HEK293 (cell line): ENCODE measurements at regions not wholly inside any gene's neighbourhood (a gene's known extent, or its start where the extent isn't known, plus 50 kb on each side); places are given as distances from the start of the nearest gene placed in this dataset.

ENCODE experiments used
- CTCF ChIA-PET: fragments of 350-600 bp; formaldehyde crosslinking; extraction: SDS; loops from one replicate; lab custom pipeline; 2021; ENCODE audit warnings: antibody characterized with exemption; lab: Yijun Ruan, JAX
- POLR2A ChIA-PET: fragments of 300-600 bp; formaldehyde crosslinking; extraction: SDS; loops from one replicate; lab custom pipeline; 2020; ENCODE audit warnings: antibody characterized with exemption, inconsistent platforms; lab: Yijun Ruan, JAX
- H3K27ac ChIP-seq: fragments of 200-500 bp; sonication (Bioruptor generic); 2 replicates; pipeline ENCODE4 v1.5.1; 2014; ENCODE audit warnings: low read depth, low read length, control low read depth, inconsistent platforms; ENCODE audit errors: extremely low read depth
- H3K36me3 ChIP-seq, 2 experiments: fragments of 200-500 bp in 1 of 2; sonication (Bioruptor generic) in 1 of 2; 1 replicate in 1 of 2; 2 replicates in 1 of 2; pipeline ENCODE4 v1.5.1; 2014 to 2017; ENCODE audit warnings: inconsistent platforms in 2 of 2, low read length in 2 of 2; ENCODE audit not compliant: control insufficient read depth in 2 of 2, insufficient read depth in 1 of 2
- H3K4me1 ChIP-seq: fragments of 200-500 bp; sonication (Bioruptor generic); 2 replicates; pipeline ENCODE4 v1.5.1; 2014; ENCODE audit warnings: mild to moderate bottlenecking, low read length, inconsistent platforms; ENCODE audit not compliant: control insufficient read depth, insufficient read depth
- H3K4me3 ChIP-seq: 2 replicates; pipeline ENCODE4 v1.5.1; 2011; ENCODE audit warnings: low read depth, mild to moderate bottlenecking, control low read depth, low read length, moderate library complexity
- H3K9me3 ChIP-seq: fragments of 200-500 bp; sonication (Bioruptor generic); 2 replicates; pipeline ENCODE4 v1.5.1; 2014; ENCODE audit warnings: low read depth, low read length, inconsistent platforms; ENCODE audit not compliant: control insufficient read depth, insufficient read depth
- GLI2 ChIP-seq: fragments of 450-650 bp; formaldehyde crosslinking; IDR thresholded peaks from 2 replicates; pipeline ENCODE4; 2017; ENCODE audit warnings: missing biosample characterization, missing genetic modification characterization, low read depth, borderline replicate concordance
- GLI4 ChIP-seq: fragments of 450-650 bp; formaldehyde crosslinking; IDR thresholded peaks from 2 replicates; pipeline ENCODE4 v1.5.1; 2016; ENCODE audit warnings: missing biosample characterization, missing genetic modification characterization
- HOXC10 ChIP-seq: sonication (generic); formaldehyde crosslinking; IDR thresholded peaks from 2 replicates; pipeline ENCODE4 v1.8.1; 2023; ENCODE audit warnings: mild to moderate bottlenecking, missing genetic modification reagents
- HOXD13 ChIP-seq: sonication (generic); formaldehyde crosslinking; IDR thresholded peaks from 2 replicates; pipeline ENCODE4 v1.8.0; 2022; ENCODE audit warnings: missing genetic modification reagents, borderline replicate concordance
- OSR2 ChIP-seq: fragments of 450-650 bp; formaldehyde crosslinking; IDR thresholded peaks from 2 replicates; pipeline ENCODE4 v1.5.1; 2016; ENCODE audit warnings: missing biosample characterization, missing genetic modification characterization
- SCRT1 ChIP-seq: fragments of 450-650 bp; formaldehyde crosslinking; IDR thresholded peaks from 2 replicates; pipeline ENCODE4 v1.5.1; 2016; ENCODE audit warnings: missing biosample characterization, missing genetic modification characterization, borderline replicate concordance
- SP2 ChIP-seq: fragments of 450-650 bp; formaldehyde crosslinking; IDR thresholded peaks from 2 replicates; pipeline ENCODE4 v1.5.1; 2016; ENCODE audit warnings: missing biosample characterization, missing genetic modification characterization
- SP7 ChIP-seq: fragments of 450-650 bp; formaldehyde crosslinking; IDR thresholded peaks from 2 replicates; pipeline ENCODE4 v1.5.1; 2016; ENCODE audit warnings: missing biosample characterization, missing genetic modification characterization
- ZBTB17 ChIP-seq: fragments of 450-650 bp; formaldehyde crosslinking; IDR thresholded peaks from 2 replicates; pipeline ENCODE4 v1.5.1; 2016; ENCODE audit warnings: missing biosample characterization, missing genetic modification characterization
- ZBTB20 ChIP-seq: fragments of 450-650 bp; formaldehyde crosslinking; IDR thresholded peaks from 2 replicates; pipeline ENCODE4 v1.5.1; 2016; ENCODE audit warnings: missing biosample characterization, missing genetic modification characterization
- ZFHX2 ChIP-seq: fragments of 450-650 bp; formaldehyde crosslinking; conservative IDR thresholded peaks from 2 replicates; pipeline ENCODE4 v1.5.1; 2016; ENCODE audit warnings: missing biosample characterization, missing genetic modification characterization
- ZFP69B ChIP-seq: fragments of 450-650 bp; formaldehyde crosslinking; IDR thresholded peaks from 2 replicates; pipeline ENCODE4 v1.5.1; 2016; ENCODE audit warnings: missing biosample characterization, missing genetic modification characterization
- ZNF121 ChIP-seq: fragments of 450-650 bp; formaldehyde crosslinking; IDR thresholded peaks from 2 replicates; pipeline ENCODE4 v1.5.1; 2016; ENCODE audit warnings: missing biosample characterization, missing genetic modification characterization
- ZNF311 ChIP-seq: fragments of 450-650 bp; formaldehyde crosslinking; IDR thresholded peaks from 2 replicates; pipeline ENCODE4 v1.5.1; 2017; ENCODE audit warnings: missing biosample characterization, missing genetic modification characterization, borderline replicate concordance
- ZNF423 ChIP-seq: fragments of 450-650 bp; formaldehyde crosslinking; IDR thresholded peaks from 2 replicates; pipeline ENCODE4 v1.5.1; 2016; ENCODE audit warnings: missing biosample characterization, missing genetic modification characterization
- ZNF501 ChIP-seq: fragments of 450-650 bp; formaldehyde crosslinking; IDR thresholded peaks from 2 replicates; pipeline ENCODE4 v1.5.1; 2016; ENCODE audit warnings: missing biosample characterization, missing genetic modification characterization
- ZNF521 ChIP-seq: fragments of 450-650 bp; formaldehyde crosslinking; IDR thresholded peaks from 2 replicates; pipeline ENCODE4 v1.5.1; 2017; ENCODE audit warnings: missing biosample characterization, mild to moderate bottlenecking, missing genetic modification characterization
- ZNF530 ChIP-seq: fragments of 450-650 bp; formaldehyde crosslinking; IDR thresholded peaks from 2 replicates; pipeline ENCODE4 v1.5.1; 2016; ENCODE audit warnings: low read depth, missing biosample characterization, missing genetic modification characterization
- ZNF558 ChIP-seq: fragments of 450-650 bp; formaldehyde crosslinking; IDR thresholded peaks from 2 replicates; pipeline ENCODE4 v1.5.1; 2016; ENCODE audit warnings: missing biosample characterization, missing genetic modification characterization
- ZNF629 ChIP-seq: fragments of 450-650 bp; formaldehyde crosslinking; IDR thresholded peaks from 2 replicates; pipeline ENCODE4 v1.5.1; 2017; ENCODE audit warnings: missing biosample characterization, missing genetic modification characterization
- ZNF660 ChIP-seq: fragments of 450-650 bp; IDR thresholded peaks from 2 replicates; pipeline ENCODE4 v1.5.1; 2018; ENCODE audit warnings: missing biosample characterization, mild to moderate bottlenecking, missing genetic modification characterization
- ZNF670 ChIP-seq: fragments of 450-650 bp; formaldehyde crosslinking; IDR thresholded peaks from 2 replicates; pipeline ENCODE4 v1.5.1; 2016; ENCODE audit warnings: missing biosample characterization, missing genetic modification characterization, low read depth
- ZNF76 ChIP-seq: fragments of 450-650 bp; formaldehyde crosslinking; IDR thresholded peaks from 2 replicates; pipeline ENCODE4; 2016; ENCODE audit warnings: low read depth, missing biosample characterization, missing genetic modification characterization, borderline replicate concordance
- ZXDB ChIP-seq: fragments of 450-650 bp; formaldehyde crosslinking; IDR thresholded peaks from 2 replicates; pipeline ENCODE4 v1.5.1; 2016; ENCODE audit warnings: missing biosample characterization, missing genetic modification characterization
- TF ChIP-seq, protein P1 (sequence below): IDR thresholded peaks from 2 replicates; pipeline ENCODE4 v1.6.1; 2011; ENCODE audit warnings: mild to moderate bottlenecking, low read depth, low read length, borderline replicate concordance

DNA sequence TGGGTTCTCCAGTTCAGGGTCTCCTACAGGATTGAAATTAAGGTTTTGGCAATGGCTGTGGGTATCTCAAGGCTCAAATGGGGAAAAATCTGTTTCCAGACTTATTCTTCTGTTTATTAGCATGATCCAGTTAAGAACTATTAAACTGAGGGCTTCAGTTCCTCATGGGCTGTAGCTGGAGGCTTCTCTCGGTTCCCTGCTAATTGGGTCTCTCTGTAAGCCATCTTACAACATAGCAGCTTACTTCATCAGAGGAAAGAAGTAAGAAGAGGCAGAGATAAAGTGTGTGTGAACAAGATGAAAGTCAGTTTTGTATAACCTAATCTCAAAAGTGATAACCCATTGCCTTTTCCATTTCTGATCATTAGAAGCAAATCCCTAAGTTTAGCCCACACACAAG, 391.9 kb downstream of the PSAT1 start:
- CTCF ChIA-PET, result interaction anchor here (0.6 kb wide), 1 partner anchor 132 kb away, joined by 3 read pairs; no protein-coding TSS in a partner anchor
- no peaks in the 10 kb centered on the region for H3K9me3 ChIP-seq
- TF ChIP-seq SP7 (tag by site-specific recombination) (no peak), ZNF311 (tag by site-specific recombination) (no peak)
- TF ChIP-seq, all 188 proteins: peak for 0
- H3K36me3 ChIP-seq, result no peaks in the 10 kb centered on the region
- POLR2A ChIA-PET, result no interaction called here
- no peak overlapping the region for H3K27ac ChIP-seq
- no peaks in the 10 kb centered on the region for H3K4me1 ChIP-seq
- H3K4me3 ChIP-seq, result no peak overlapping the region

DNA sequence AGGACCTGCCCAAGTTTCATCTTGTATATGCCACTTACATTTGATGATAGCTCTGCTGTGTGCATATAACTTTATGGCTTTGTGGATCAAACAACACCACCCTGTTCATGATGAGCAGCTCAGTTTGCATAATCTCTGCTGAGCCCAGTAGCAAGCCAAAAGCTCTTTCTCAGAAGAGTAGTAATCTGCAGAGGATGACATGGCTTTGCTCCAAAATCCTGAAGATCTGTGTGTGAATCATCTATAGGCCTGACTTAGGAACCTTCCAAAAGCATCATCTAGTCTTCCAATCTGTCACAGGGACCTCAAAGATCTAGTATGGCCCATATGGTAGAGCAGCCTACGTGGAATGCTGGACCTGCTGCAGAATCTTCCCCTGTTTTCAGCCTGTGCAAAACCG, 394.6 kb downstream of the PSAT1 start:
- no peaks in the 10 kb centered on the region for H3K36me3 ChIP-seq
- TF ChIP-seq SP2 (tag by site-specific recombination) (no peak), ZBTB20 (no peak), GLI2 (tag by site-specific recombination) (no peak), HOXC10 (no peak), ZNF660 (no peak), OSR2 (tag by site-specific recombination) (no peak), ZNF629 (tag by site-specific recombination) (no peak), ZNF121 (no peak)
- TF ChIP-seq, protein P1, sequence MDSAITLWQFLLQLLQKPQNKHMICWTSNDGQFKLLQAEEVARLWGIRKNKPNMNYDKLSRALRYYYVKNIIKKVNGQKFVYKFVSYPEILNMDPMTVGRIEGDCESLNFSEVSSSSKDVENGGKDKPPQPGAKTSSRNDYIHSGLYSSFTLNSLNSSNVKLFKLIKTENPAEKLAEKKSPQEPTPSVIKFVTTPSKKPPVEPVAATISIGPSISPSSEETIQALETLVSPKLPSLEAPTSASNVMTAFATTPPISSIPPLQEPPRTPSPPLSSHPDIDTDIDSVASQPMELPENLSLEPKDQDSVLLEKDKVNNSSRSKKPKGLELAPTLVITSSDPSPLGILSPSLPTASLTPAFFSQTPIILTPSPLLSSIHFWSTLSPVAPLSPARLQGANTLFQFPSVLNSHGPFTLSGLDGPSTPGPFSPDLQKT, result no peak
- no peaks in the 10 kb centered on the region for H3K4me1 ChIP-seq
- POLR2A ChIA-PET, result interaction anchor here (0.7 kb wide), 1 partner anchor 101 kb away, joined by 10 read pairs; no protein-coding TSS in a partner anchor
- CTCF ChIA-PET, result no interaction called here
- H3K4me3 ChIP-seq, result no peak overlapping the region
- no peaks in the 10 kb centered on the region for H3K9me3 ChIP-seq
- no peak overlapping the region for H3K27ac ChIP-seq

DNA sequence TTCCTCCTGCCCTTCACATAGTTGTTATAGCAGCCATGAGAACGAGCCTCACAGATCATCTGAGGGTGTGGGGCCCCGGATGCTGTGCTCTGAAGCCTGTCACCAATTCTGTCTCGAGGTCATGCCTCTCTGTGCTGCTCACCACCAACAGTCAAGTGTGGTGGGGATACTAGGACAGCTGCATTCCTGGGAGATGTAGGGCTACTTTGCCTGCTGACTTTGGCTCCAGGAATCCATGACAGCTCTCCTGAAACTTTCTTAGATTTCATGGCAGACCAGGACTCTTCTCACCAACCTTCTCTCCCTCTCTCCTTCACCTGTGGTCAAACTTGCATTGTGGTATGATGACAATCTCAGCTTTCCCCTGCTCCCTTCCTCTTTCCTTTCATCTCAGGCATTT, 395.9 kb downstream of the PSAT1 start:
- H3K36me3 ChIP-seq, result no peaks in the 10 kb centered on the region
- ChIA-PET POLR2A (no interaction called here), CTCF (interaction anchor here (0.6 to 0.7 kb wide), 2 partner anchors 20 to 278 kb away, joined by 3 to 4 read pairs; no protein-coding TSS in a partner anchor)
- no peak for TF ChIP-seq SP7 (tag by site-specific recombination)
- no peak for TF ChIP-seq SCRT1 (tag by site-specific recombination)
- no peak for TF ChIP-seq ZNF76 (tag by site-specific recombination)
- TF ChIP-seq ZXDB (tag by site-specific recombination), result no peak
- TF ChIP-seq ZNF521 (tag by site-specific recombination), result no peak
- H3K4me3 ChIP-seq, result no peak overlapping the region
- H3K4me1 ChIP-seq, result no peaks in the 10 kb centered on the region
- H3K9me3 ChIP-seq, result no peaks in the 10 kb centered on the region
- H3K27ac ChIP-seq, result no peak overlapping the region

DNA sequence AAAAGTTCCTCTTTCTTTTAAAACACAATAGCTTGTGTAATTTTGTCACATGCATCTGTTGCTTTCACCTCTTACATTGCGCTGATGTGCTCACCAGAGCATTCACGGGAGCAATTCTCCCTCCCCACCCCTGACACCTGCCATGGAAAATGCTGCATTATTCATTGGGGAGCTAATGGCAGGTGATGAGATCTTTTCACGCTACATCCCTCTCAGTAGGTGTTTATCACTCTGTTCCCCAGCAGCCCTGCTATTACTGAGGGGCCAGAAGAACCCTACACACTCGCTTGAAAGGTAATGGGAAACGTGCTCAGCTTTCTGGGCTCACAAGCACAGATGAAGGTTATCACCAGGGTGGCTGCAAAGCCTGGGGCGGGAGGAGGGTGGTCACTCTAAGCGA, 398.0 kb downstream of the PSAT1 start:
- no peak overlapping the region for H3K4me3 ChIP-seq
- CTCF ChIA-PET, result interaction anchor here (0.6 to 0.9 kb wide), 2 partner anchors 9 to 1518 kb away, joined by 3 to 4 read pairs; no protein-coding TSS in a partner anchor
- H3K36me3 ChIP-seq, result no peaks in the 10 kb centered on the region
- H3K9me3 ChIP-seq, result no peaks in the 10 kb centered on the region
- TF ChIP-seq ZFHX2 (no peak), ZNF501 (tag by site-specific recombination) (no peak), HOXD13 (CRISPR knock-in tag) (no peak), ZXDB (tag by site-specific recombination) (no peak), ZNF530 (no peak), GLI4 (tag by site-specific recombination) (no peak), ZNF670 (no peak), ZNF423 (tag by site-specific recombination) (no peak), ZBTB17 (no peak), ZNF558 (tag by site-specific recombination) (no peak), ZFP69B (tag by site-specific recombination) (no peak)
- TF ChIP-seq, all 188 proteins: peak for 0
- POLR2A ChIA-PET, result no interaction called here
- no peaks in the 10 kb centered on the region for H3K4me1 ChIP-seq
- no peak overlapping the region for H3K27ac ChIP-seq
